ENCODE measurements at regions not wholly inside any gene's neighbourhood (a gene's known extent, or its start where the extent isn't known, plus 50 kb on each side); places are given as distances from the start of the nearest gene placed in this dataset.

GRCh38 chr2:105460048-105460732, 61.3 kb upstream of the FHL2 start:
- TF ChIP-seq CTCF (conservative IDR thresholded peaks at IDR 0.05; ENCODE audit: low read length) = no peak
- no peak for TF ChIP-seq EZH2phosphoT487 (IDR thresholded peaks at IDR 0.05; ENCODE audit: borderline replicate concordance)
